PC-9 (cell line): ENCODE measurements at regions not wholly inside any gene's neighbourhood (a gene's known extent, or its start where the extent isn't known, plus 50 kb on each side); places are given as distances from the start of the nearest gene placed in this dataset.

Experiments
- BruUV-seq: library from RNA; stranded (reverse); fragments of 400-500 nt; replicated peaks from 2 replicates; lab custom pipeline; 2021; lab: Mats Ljungman, UMichigan
- CTCF ChIA-PET: fragments of 300-600 bp; sonication (Branson Sonifier 250); formaldehyde crosslinking; loops from one replicate; lab custom pipeline; 2022; ENCODE audit warnings: antibody characterized with exemption; lab: Charles Lee
- POLR2A ChIA-PET: fragments of 300-600 bp; sonication (Branson Sonifier 250); formaldehyde crosslinking; loops from one replicate; lab custom pipeline; 2022; ENCODE audit warnings: antibody characterized with exemption; ENCODE audit not compliant: unreplicated experiment; lab: Charles Lee
- DNase-seq, 2 experiments: peaks; one replicate each; pipeline versions ENCODE4 v3.0.0 to v3.0.0-alpha.2; 2015 to 2022; ENCODE audit warnings: mixed read lengths in 1 of 2
- H2AFZ ChIP-seq: fragments of 200-600 bp; sonication (generic); 2 replicates; pipeline ENCODE4 v1.8.1; 2017; ENCODE audit warnings: antibody characterized with exemption
- H3F3A ChIP-seq: fragments of 200-600 bp; sonication (generic); 2 replicates; pipeline ENCODE4 v1.8.1; 2017; ENCODE audit warnings: antibody characterized with exemption, mild to moderate bottlenecking, low read depth; ENCODE audit not compliant: insufficient read depth
- H3K27ac ChIP-seq: fragments of 200-600 bp; sonication (generic); 2 replicates; pipeline ENCODE4 v1.6.1; 2016; ENCODE audit warnings: mixed run types
- H3K27me3 ChIP-seq: fragments of 200-600 bp; sonication (generic); 2 replicates; pipeline ENCODE4 v1.6.1; 2016; ENCODE audit warnings: low read depth, mixed run types; ENCODE audit not compliant: insufficient read depth
- H3K36me3 ChIP-seq: fragments of 200-600 bp; sonication (generic); 2 replicates; pipeline ENCODE4 v1.6.1; 2016; ENCODE audit warnings: low read depth, mixed run types
- H3K4me1 ChIP-seq: fragments of 200-600 bp; sonication (generic); replicated peaks from 2 replicates; pipeline ENCODE4 v1.6.1; 2016; ENCODE audit warnings: mixed run types; ENCODE audit not compliant: insufficient read depth
- H3K4me2 ChIP-seq: fragments of 200-600 bp; sonication (generic); 2 replicates; pipeline ENCODE4 v1.6.1; 2017; ENCODE audit warnings: mixed run types
- H3K4me3 ChIP-seq: fragments of 200-600 bp; sonication (generic); 2 replicates; pipeline ENCODE4 v1.6.1; 2016; ENCODE audit warnings: mixed run types
- H3K79me2 ChIP-seq: fragments of 200-600 bp; sonication (generic); 2 replicates; pipeline ENCODE4 v1.6.1; 2017; ENCODE audit warnings: low read depth, mixed run types
- H3K9me2 ChIP-seq: fragments of 200-600 bp; sonication (generic); 2 replicates; pipeline ENCODE4 v1.8.1; 2017; ENCODE audit warnings: mild to moderate bottlenecking; ENCODE audit not compliant: insufficient read depth
- H3K9me3 ChIP-seq: fragments of 200-600 bp; sonication (generic); 2 replicates; pipeline ENCODE4 v1.8.1; 2016; ENCODE audit warnings: low read depth; ENCODE audit not compliant: insufficient read depth
- H4K20me1 ChIP-seq: fragments of 200-600 bp; sonication (generic); 2 replicates; pipeline ENCODE4 v1.8.1; 2017; ENCODE audit not compliant: insufficient read depth
- EZH2 ChIP-seq: fragments of 200-600 bp; sonication (generic); IDR thresholded peaks from 2 replicates; pipeline ENCODE4 v1.8.0; 2017; ENCODE audit warnings: antibody characterized with exemption, low read depth
- intact Hi-C: fragments of 100-400 bp; cut with micrococcal nuclease; formaldehyde crosslinking; loops from one replicate; pipeline ENCODE4 v1.10.0; 2022; ENCODE audit not compliant: unreplicated experiment
- TF ChIP-seq, protein P1 (sequence below): fragments of 200-600 bp; sonication (generic); conservative IDR thresholded peaks from 2 replicates; pipeline ENCODE4 v1.6.1; 2017; ENCODE audit warnings: mixed run types, antibody characterized with exemption, mild to moderate bottlenecking, moderate library complexity

GRCh38 chr11:79507706-79508105 lies 66.9 kb upstream of the TENM4 start:
- no peaks in the 10 kb centered on the region for H3K36me3 ChIP-seq
- H3K9me3 ChIP-seq: no peaks in the 10 kb centered on the region
- no peak overlapping the region for H2AFZ ChIP-seq
- ChIA-PET POLR2A (no interaction called here), CTCF (interaction anchor here (0.6 kb wide), 1 partner anchor 15 kb away, joined by 3 read pairs; no protein-coding TSS in a partner anchor)
- no peaks in the 10 kb centered on the region for H3K4me1 ChIP-seq
- intact Hi-C loops: no loop called here
- no peaks in the 10 kb centered on the region for H4K20me1 ChIP-seq
- H3K27me3 ChIP-seq: peaks cover 90% of the 10 kb centered on the region
- no peaks in the 10 kb centered on the region for H3K79me2 ChIP-seq
- TF ChIP-seq, protein P1, sequence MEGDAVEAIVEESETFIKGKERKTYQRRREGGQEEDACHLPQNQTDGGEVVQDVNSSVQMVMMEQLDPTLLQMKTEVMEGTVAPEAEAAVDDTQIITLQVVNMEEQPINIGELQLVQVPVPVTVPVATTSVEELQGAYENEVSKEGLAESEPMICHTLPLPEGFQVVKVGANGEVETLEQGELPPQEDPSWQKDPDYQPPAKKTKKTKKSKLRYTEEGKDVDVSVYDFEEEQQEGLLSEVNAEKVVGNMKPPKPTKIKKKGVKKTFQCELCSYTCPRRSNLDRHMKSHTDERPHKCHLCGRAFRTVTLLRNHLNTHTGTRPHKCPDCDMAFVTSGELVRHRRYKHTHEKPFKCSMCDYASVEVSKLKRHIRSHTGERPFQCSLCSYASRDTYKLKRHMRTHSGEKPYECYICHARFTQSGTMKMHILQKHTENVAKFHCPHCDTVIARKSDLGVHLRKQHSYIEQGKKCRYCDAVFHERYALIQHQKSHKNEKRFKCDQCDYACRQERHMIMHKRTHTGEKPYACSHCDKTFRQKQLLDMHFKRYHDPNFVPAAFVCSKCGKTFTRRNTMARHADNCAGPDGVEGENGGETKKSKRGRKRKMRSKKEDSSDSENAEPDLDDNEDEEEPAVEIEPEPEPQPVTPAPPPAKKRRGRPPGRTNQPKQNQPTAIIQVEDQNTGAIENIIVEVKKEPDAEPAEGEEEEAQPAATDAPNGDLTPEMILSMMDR: no peak
- no peak for TF ChIP-seq EZH2
- no peak overlapping the region for H3K4me3 ChIP-seq
- H3K9me2 ChIP-seq: no peaks in the 10 kb centered on the region
- no TSS peak for BruUV-seq
- no peak for DNase-seq
- no peaks in the 10 kb centered on the region for H3F3A ChIP-seq
- no peak overlapping the region for H3K4me2 ChIP-seq
- no peak overlapping the region for H3K27ac ChIP-seq

DNA sequence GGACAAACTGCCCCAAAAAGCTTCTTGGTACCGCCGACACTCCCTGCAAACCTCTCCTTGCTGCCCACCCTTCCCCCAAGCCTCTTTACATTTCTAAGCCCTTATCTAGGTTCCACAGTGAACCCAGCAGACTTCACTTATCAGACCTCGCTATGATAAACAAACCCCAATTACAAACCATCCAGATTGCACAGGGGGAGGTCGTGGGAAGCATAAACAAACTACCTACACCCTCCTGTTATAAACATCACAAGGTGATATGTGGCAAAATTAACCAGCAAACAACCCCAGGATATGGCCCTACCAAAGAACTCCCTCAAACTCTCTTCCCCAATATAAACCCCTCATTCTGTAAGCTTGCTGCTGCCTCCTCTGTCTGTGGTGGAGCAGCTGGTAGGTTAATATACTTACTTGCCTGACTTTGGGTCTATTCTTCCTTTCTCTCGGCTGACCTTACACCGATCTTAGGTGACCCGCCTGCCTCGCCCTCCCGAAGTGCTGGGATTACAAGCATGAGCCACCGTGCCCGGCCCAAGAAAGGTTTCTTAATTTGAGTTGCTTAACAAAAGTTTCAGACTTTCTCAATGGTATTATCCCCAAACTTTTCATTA lies 66.0 kb upstream of the TENM4 start:
- Histone ChIP-seq H3K27ac (no peak overlapping the region), H3K36me3 (no peaks in the 10 kb centered on the region), H3K9me2 (no peaks in the 10 kb centered on the region), H2AFZ (no peak overlapping the region), H3K4me2 (no peak overlapping the region), H3K27me3 (peaks cover 94% of the 10 kb centered on the region), H3K4me1 (no peaks in the 10 kb centered on the region), H3K79me2 (no peaks in the 10 kb centered on the region), H3F3A (no peaks in the 10 kb centered on the region), H3K4me3 (no peak overlapping the region), H3K9me3 (no peaks in the 10 kb centered on the region), H4K20me1 (no peaks in the 10 kb centered on the region)
- CTCF ChIA-PET: no interaction called here
- POLR2A ChIA-PET: no interaction called here
- DNase-seq: no peak
- intact Hi-C loops: no loop called here
- TF ChIP-seq EZH2: no peak
- TF ChIP-seq, protein P1: no peak
- no TSS peak for BruUV-seq

GRCh38 chr11:79506124-79506523 lies 65.3 kb upstream of the TENM4 start:
- BruUV-seq: no TSS peak
- Histone ChIP-seq H3K27ac (no peak overlapping the region), H3K9me3 (no peaks in the 10 kb centered on the region), H3K27me3 (peaks cover 94% of the 10 kb centered on the region), H3K36me3 (no peaks in the 10 kb centered on the region), H3K79me2 (no peaks in the 10 kb centered on the region), H3K4me2 (no peak overlapping the region), H2AFZ (no peak overlapping the region), H4K20me1 (no peaks in the 10 kb centered on the region), H3K4me1 (no peaks in the 10 kb centered on the region), H3F3A (no peaks in the 10 kb centered on the region), H3K4me3 (no peak overlapping the region), H3K9me2 (no peaks in the 10 kb centered on the region)
- no peak for DNase-seq
- intact Hi-C loops: no loop called here
- POLR2A ChIA-PET: no interaction called here
- CTCF ChIA-PET: no interaction called here
- TF ChIP-seq, protein P1: no peak
- no peak for TF ChIP-seq EZH2
